Activated T-cell treated with anti-CD3 and anti-CD28 coated beads for 24 hours (primary cell): ENCODE measurements at regions not wholly inside any gene's neighbourhood (a gene's known extent, or its start where the extent isn't known, plus 50 kb on each side); places are given as distances from the start of the nearest gene placed in this dataset.
"Not testable (repeated sequence)": the region's sequence is repeated elsewhere in the genome, so short reads cannot be mapped to it uniquely, and the experiment has no call there.

Experiments used
- DNase-seq: peaks from one replicate; pipeline ENCODE4 v3.0.0-alpha.2; 2020; ENCODE audit warnings: low read depth

- DNase-seq = peak; percentile 4
Observed at GRCh38 chrX:155819966-155820491, 61.1 kb upstream of the VAMP7 start.

GRCh38 chrX:155819525-155819924 is 61.6 kb upstream of the VAMP7 start:
- no peak for DNase-seq

GRCh38 chrX:155814391-155814790 is 66.8 kb upstream of the VAMP7 start:
- DNase-seq = not testable (repeated sequence)

GRCh38 chrX:155779831-155780230 is 101.3 kb upstream of the VAMP7 start:
- DNase-seq = no peak

- DNase-seq = no peak
Observed at GRCh38 chrX:155778844-155779553, 102.1 kb upstream of the VAMP7 start.

- no peak for DNase-seq
Observed at GRCh38 chrX:155774387-155774786, 106.8 kb upstream of the VAMP7 start.

- DNase-seq = no peak
Observed at GRCh38 chrX:155767876-155768769, 113.0 kb upstream of the VAMP7 start.

- DNase-seq = peak; percentile 1
Observed at GRCh38 chrX:155767051-155767875, 113.9 kb upstream of the VAMP7 start.

GRCh38 chrX:155766321-155766720 is 114.8 kb upstream of the VAMP7 start:
- DNase-seq = no peak

GRCh38 chrX:155761185-155761584 is 120.0 kb upstream of the VAMP7 start:
- no peak for DNase-seq

GRCh38 chrX:155757046-155757759 is 123.9 kb upstream of the VAMP7 start:
- no peak for DNase-seq

GRCh38 chrX:155755706-155756337 is 125.3 kb upstream of the VAMP7 start:
- DNase-seq = no peak

GRCh38 chrX:155751131-155751530 is 130.0 kb upstream of the VAMP7 start:
- DNase-seq = no peak

- no peak for DNase-seq
Observed at GRCh38 chrX:155747520-155747919, 133.6 kb upstream of the VAMP7 start.

GRCh38 chrX:155745792-155746191 is 133.0 kb upstream of the TMLHE start:
- no peak for DNase-seq

GRCh38 chrX:155744534-155744933 is 131.8 kb upstream of the TMLHE start:
- no peak for DNase-seq

GRCh38 chrX:155728335-155728734 is 115.6 kb upstream of the TMLHE start:
- not testable (repeated sequence) for DNase-seq

- no peak for DNase-seq
Observed at GRCh38 chrX:155718972-155719586, 106.3 kb upstream of the TMLHE start.

- DNase-seq = no peak
Observed at GRCh38 chrX:155715141-155715540, 102.4 kb upstream of the TMLHE start.

GRCh38 chrX:155695419-155695818 is 82.7 kb upstream of the TMLHE start:
- no peak for DNase-seq

- no peak for DNase-seq
Observed at GRCh38 chrX:155694649-155695048, 81.9 kb upstream of the TMLHE start.
